OCI-LY7 (cell line): ENCODE measurements at regions not wholly inside any gene's neighbourhood (a gene's known extent, or its start where the extent isn't known, plus 50 kb on each side); places are given as distances from the start of the nearest gene placed in this dataset.

Experiments used
- EZH2phosphoT487 ChIP-seq: fragments of 200-600 bp; sonication (generic); IDR thresholded peaks from 2 replicates; pipeline ENCODE4 v1.6.1; 2018; ENCODE audit warnings: low read depth, borderline replicate concordance, mild to moderate bottlenecking, mixed run types, antibody characterized with exemption, low read length, moderate library complexity, mixed read lengths
- TF ChIP-seq, protein P1 (sequence below): fragments of 200-600 bp; sonication (generic); conservative IDR thresholded peaks from 2 replicates; pipeline ENCODE4 v1.5.1; 2014; ENCODE audit warnings: mild to moderate bottlenecking, antibody characterized with exemption, low read length, moderate library complexity, mixed read lengths

DNA sequence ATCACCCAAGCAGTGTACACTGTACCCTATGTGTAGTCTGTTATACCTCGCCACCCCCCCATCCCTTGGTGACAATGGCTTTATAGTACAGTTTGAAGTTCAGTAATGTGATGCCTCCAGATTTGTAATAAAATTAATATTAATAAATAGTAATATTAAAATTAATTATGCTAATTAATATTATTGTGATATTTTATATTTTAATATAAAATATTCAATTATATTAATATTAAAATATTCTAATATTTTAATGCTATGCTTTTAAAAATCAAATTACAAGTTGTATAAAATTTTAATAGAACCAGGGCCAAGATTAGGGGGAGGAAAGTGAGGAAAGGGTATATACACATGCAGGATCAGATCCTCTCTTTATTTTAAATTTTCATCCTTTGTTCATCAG is 147.7 kb upstream of the MAP3K1 start:
- TF ChIP-seq, protein P1, sequence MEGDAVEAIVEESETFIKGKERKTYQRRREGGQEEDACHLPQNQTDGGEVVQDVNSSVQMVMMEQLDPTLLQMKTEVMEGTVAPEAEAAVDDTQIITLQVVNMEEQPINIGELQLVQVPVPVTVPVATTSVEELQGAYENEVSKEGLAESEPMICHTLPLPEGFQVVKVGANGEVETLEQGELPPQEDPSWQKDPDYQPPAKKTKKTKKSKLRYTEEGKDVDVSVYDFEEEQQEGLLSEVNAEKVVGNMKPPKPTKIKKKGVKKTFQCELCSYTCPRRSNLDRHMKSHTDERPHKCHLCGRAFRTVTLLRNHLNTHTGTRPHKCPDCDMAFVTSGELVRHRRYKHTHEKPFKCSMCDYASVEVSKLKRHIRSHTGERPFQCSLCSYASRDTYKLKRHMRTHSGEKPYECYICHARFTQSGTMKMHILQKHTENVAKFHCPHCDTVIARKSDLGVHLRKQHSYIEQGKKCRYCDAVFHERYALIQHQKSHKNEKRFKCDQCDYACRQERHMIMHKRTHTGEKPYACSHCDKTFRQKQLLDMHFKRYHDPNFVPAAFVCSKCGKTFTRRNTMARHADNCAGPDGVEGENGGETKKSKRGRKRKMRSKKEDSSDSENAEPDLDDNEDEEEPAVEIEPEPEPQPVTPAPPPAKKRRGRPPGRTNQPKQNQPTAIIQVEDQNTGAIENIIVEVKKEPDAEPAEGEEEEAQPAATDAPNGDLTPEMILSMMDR, result no peak
- TF ChIP-seq EZH2phosphoT487, result no peak
